K562 (cell line): ENCODE measurements at regions not wholly inside any gene's neighbourhood (a gene's known extent, or its start where the extent isn't known, plus 50 kb on each side); places are given as distances from the start of the nearest gene placed in this dataset.

ENCODE experiments used
- FOXK2 ChIP-seq, 2 experiments: fragments of 450-650 bp; IDR thresholded peaks in 1 of 2; conservative IDR thresholded peaks in 1 of 2; 2 replicates each; pipeline ENCODE4 v1.6.1; 2016; ENCODE audit warnings: low read depth in 2 of 2, mild to moderate bottlenecking in 1 of 2
- HMGN3 ChIP-seq: IDR thresholded peaks from 2 replicates; pipeline ENCODE4 v1.6.1; 2011; ENCODE audit warnings: borderline replicate concordance, low read depth, mild to moderate bottlenecking, mixed read lengths, low read length; ENCODE audit not compliant: insufficient read length; ENCODE audit errors: extremely low read depth
- MAFF ChIP-seq: IDR thresholded peaks from 2 replicates; pipeline ENCODE4 v1.6.1; 2012; ENCODE audit warnings: low read length, improper control_type of control experiment
- NRF1 ChIP-seq, 2 experiments: fragments of 450-650 bp; IDR thresholded peaks in 1 of 2; conservative IDR thresholded peaks in 1 of 2; 2 replicates each; pipeline ENCODE4 v1.6.1; 2014; ENCODE audit warnings: mild to moderate bottlenecking in 2 of 2
- POLR2AphosphoS5 ChIP-seq: IDR thresholded peaks from 2 replicates; pipeline ENCODE4 v1.6.1; 2011; ENCODE audit warnings: mild to moderate bottlenecking, low read depth, low read length, moderate library complexity; ENCODE audit not compliant: control insufficient read depth, insufficient read depth
- TCF7 ChIP-seq: sonication (generic); IDR thresholded peaks from 2 replicates; pipeline ENCODE4 v1.6.1; 2016; ENCODE audit warnings: antibody characterized with exemption, borderline replicate concordance
- ZNF311 ChIP-seq: fragments of 250-450 bp; sonication (Bioruptor Pico); IDR thresholded peaks from 2 replicates; pipeline ENCODE4 v1.4.0; 2020; ENCODE audit warnings: mild to moderate bottlenecking, moderate library complexity
- ZNF41 ChIP-seq: fragments of 250-450 bp; sonication (Bioruptor Pico); conservative IDR thresholded peaks from 2 replicates; pipeline ENCODE4 v1.4.0; 2020; ENCODE audit warnings: mild to moderate bottlenecking
- ZNF695 ChIP-seq: fragments of 450-650 bp; formaldehyde crosslinking; IDR thresholded peaks from 2 replicates; pipeline ENCODE4 v1.4.0; 2020; ENCODE audit warnings: mild to moderate bottlenecking, moderate library complexity
- TF ChIP-seq, protein P1 (sequence below), 3 experiments: IDR thresholded peaks in 2 of 3; conservative IDR thresholded peaks in 1 of 3; 2 replicates each; pipeline ENCODE4 v1.5.1; 2011 to 2012; ENCODE audit warnings: low read length in 3 of 3, mild to moderate bottlenecking in 3 of 3, control low read depth in 2 of 3, improper control_type of control experiment in 1 of 3, inconsistent platforms in 1 of 3, low read depth in 1 of 3, mixed read lengths in 1 of 3, moderate library complexity in 1 of 3; ENCODE audit not compliant: insufficient read depth in 2 of 3
- TF ChIP-seq, protein P2 (sequence below): fragments of 250-450 bp; sonication (Bioruptor Pico); IDR thresholded peaks from 2 replicates; pipeline ENCODE4 v1.8.0; 2021; ENCODE audit warnings: moderate library complexity, mild to moderate bottlenecking, inconsistent platforms
- TF ChIP-seq, protein P3 (sequence below): sonication (generic); formaldehyde crosslinking; IDR thresholded peaks from 2 replicates; pipeline ENCODE4 v1.8.1; 2023; ENCODE audit warnings: mild to moderate bottlenecking, missing genetic modification reagents, moderate library complexity

DNA sequence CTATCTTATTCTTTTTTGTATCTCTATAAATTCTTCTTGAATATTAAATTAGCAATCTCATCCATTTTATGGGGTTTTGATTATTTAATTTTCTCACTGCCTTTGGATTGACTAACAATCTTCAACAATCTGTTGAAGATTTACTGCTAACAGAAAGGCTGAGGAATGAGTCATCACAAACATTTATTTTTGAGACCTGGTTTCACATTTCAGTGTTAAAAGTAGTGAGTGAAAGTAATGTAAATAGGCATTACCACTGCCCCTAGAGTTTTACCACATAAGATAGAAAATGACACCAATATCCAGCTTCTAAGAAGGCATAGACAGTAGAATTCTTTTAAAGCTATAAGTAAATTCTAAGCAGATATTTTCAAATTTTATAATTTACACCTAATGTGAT is 472.8 kb downstream of the OLFM4 start:
- TF ChIP-seq, protein P1, sequence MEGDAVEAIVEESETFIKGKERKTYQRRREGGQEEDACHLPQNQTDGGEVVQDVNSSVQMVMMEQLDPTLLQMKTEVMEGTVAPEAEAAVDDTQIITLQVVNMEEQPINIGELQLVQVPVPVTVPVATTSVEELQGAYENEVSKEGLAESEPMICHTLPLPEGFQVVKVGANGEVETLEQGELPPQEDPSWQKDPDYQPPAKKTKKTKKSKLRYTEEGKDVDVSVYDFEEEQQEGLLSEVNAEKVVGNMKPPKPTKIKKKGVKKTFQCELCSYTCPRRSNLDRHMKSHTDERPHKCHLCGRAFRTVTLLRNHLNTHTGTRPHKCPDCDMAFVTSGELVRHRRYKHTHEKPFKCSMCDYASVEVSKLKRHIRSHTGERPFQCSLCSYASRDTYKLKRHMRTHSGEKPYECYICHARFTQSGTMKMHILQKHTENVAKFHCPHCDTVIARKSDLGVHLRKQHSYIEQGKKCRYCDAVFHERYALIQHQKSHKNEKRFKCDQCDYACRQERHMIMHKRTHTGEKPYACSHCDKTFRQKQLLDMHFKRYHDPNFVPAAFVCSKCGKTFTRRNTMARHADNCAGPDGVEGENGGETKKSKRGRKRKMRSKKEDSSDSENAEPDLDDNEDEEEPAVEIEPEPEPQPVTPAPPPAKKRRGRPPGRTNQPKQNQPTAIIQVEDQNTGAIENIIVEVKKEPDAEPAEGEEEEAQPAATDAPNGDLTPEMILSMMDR (IDR thresholded peaks at IDR 0.05 in 2 of 3, conservative IDR thresholded peaks at IDR 0.05 in 1 of 3; ENCODE audit: insufficient read depth in 2 of 3, low read depth in 1 of 3, low read length in 3 of 3) = no peak
- TF ChIP-seq POLR2AphosphoS5 (no peak), MAFF (no peak), FOXK2 (conservative IDR thresholded peaks at IDR 0.05 in 1 of 2, IDR thresholded peaks at IDR 0.05 in 1 of 2; ENCODE audit: low read depth in 2 of 2) (no peak), TCF7 (no peak), HMGN3 (no peak), NRF1 (conservative IDR thresholded peaks at IDR 0.05 in 1 of 2, IDR thresholded peaks at IDR 0.05 in 1 of 2) (no peak), ZNF41 (CRISPR knock-in tag) (no peak), ZNF311 (no peak), ZNF695 (CRISPR knock-in tag) (no peak)
- TF ChIP-seq, protein P2, sequence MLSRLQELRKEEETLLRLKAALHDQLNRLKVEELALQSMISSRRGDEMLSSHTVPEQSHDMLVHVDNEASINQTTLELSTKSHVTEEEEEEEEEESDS (CRISPR knock-in tag) = no peak
- TF ChIP-seq, protein P3, sequence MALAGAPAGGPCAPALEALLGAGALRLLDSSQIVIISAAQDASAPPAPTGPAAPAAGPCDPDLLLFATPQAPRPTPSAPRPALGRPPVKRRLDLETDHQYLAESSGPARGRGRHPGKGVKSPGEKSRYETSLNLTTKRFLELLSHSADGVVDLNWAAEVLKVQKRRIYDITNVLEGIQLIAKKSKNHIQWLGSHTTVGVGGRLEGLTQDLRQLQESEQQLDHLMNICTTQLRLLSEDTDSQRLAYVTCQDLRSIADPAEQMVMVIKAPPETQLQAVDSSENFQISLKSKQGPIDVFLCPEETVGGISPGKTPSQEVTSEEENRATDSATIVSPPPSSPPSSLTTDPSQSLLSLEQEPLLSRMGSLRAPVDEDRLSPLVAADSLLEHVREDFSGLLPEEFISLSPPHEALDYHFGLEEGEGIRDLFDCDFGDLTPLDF = no peak
